A673 (cell line): ENCODE measurements at regions not wholly inside any gene's neighbourhood (a gene's known extent, or its start where the extent isn't known, plus 50 kb on each side); places are given as distances from the start of the nearest gene placed in this dataset.

Experiments used
- BruUV-seq: library from RNA; stranded (reverse); fragments of 400-500 nt; replicated peaks from 2 replicates; lab custom pipeline; 2021; lab: Mats Ljungman, UMichigan
- CTCF ChIA-PET: fragments of 300-600 bp; sonication (Branson Sonifier 250); formaldehyde crosslinking; loops from one replicate; lab custom pipeline; 2022; ENCODE audit warnings: antibody characterized with exemption; lab: Charles Lee
- POLR2A ChIA-PET: fragments of 300-600 bp; sonication (Branson Sonifier 250); formaldehyde crosslinking; loops from one replicate; lab custom pipeline; 2022; ENCODE audit warnings: antibody characterized with exemption; ENCODE audit not compliant: low non-redundant PET; lab: Charles Lee
- DNase-seq: peaks from one replicate; pipeline ENCODE4 v3.0.0-alpha.2; 2015; ENCODE audit warnings: low spot score
- H3K27ac ChIP-seq: fragments of 200-600 bp; sonication (generic); 2 replicates; pipeline ENCODE4 v1.5.1; 2016; ENCODE audit warnings: mixed run types, low read depth, mild to moderate bottlenecking, mixed read lengths, antibody characterized with exemption, low read length; ENCODE audit not compliant: poor library complexity, severe bottlenecking
- H3K27me3 ChIP-seq: fragments of 200-600 bp; sonication (generic); replicated peaks from 2 replicates; pipeline ENCODE4 v1.6.1; 2017; ENCODE audit warnings: mixed run types, low read depth, mild to moderate bottlenecking, mixed read lengths, antibody characterized with exemption, low read length; ENCODE audit not compliant: insufficient read depth, poor library complexity
- H3K36me3 ChIP-seq: fragments of 200-600 bp; sonication (generic); 2 replicates; pipeline ENCODE4 v1.6.1; 2016; ENCODE audit warnings: mixed run types, mild to moderate bottlenecking, mixed read lengths, antibody characterized with exemption, low read length; ENCODE audit not compliant: insufficient read depth, poor library complexity, severe bottlenecking
- H3K4me1 ChIP-seq: fragments of 200-600 bp; sonication (generic); 2 replicates; pipeline ENCODE4 v1.6.1; 2017; ENCODE audit warnings: mixed run types, mild to moderate bottlenecking, mixed read lengths, antibody characterized with exemption, low read length; ENCODE audit not compliant: insufficient read depth, poor library complexity, severe bottlenecking
- H3K4me3 ChIP-seq: fragments of 200-600 bp; sonication (generic); 2 replicates; pipeline ENCODE4 v1.5.1; 2016; ENCODE audit warnings: low read depth, mixed run types, mild to moderate bottlenecking, mixed read lengths, low read length; ENCODE audit not compliant: poor library complexity, severe bottlenecking
- H3K9me3 ChIP-seq: fragments of 200-600 bp; sonication (generic); 2 replicates; pipeline ENCODE4 v1.6.1; 2016; ENCODE audit warnings: mixed run types, low read depth, mild to moderate bottlenecking, mixed read lengths, antibody characterized with exemption, low read length; ENCODE audit not compliant: poor library complexity, severe bottlenecking
- CTCF ChIP-seq: fragments of 300-800, 200-600 bp; sonication (generic); conservative IDR thresholded peaks from 2 replicates; pipeline ENCODE4 v1.5.1; 2017; ENCODE audit warnings: low read depth, mild to moderate bottlenecking, antibody characterized with exemption, low read length, moderate library complexity, mixed read lengths
- EZH2 ChIP-seq: fragments of 200-600 bp; sonication (generic); IDR thresholded peaks from 2 replicates; pipeline ENCODE4 v1.6.1; 2017; ENCODE audit warnings: borderline replicate concordance, low read depth, mild to moderate bottlenecking, mixed read lengths, antibody characterized with exemption, low read length; ENCODE audit not compliant: poor library complexity, severe bottlenecking
- intact Hi-C: fragments of 100-400 bp; cut with micrococcal nuclease; formaldehyde crosslinking; loops from one replicate; pipeline ENCODE4 v1.10.0; 2022; ENCODE audit not compliant: unreplicated experiment

GRCh38 chr2:16368328-16368727, 297.3 kb downstream of the CYRIA start:
- no TSS peak for BruUV-seq
- Histone ChIP-seq H3K27ac (no peak overlapping the region), H3K4me3 (no peak overlapping the region), H3K4me1 (no peaks in the 10 kb centered on the region), H3K9me3 (no peaks in the 10 kb centered on the region), H3K27me3 (peaks cover 23% of the 10 kb centered on the region), H3K36me3 (no peaks in the 10 kb centered on the region)
- TF ChIP-seq CTCF (no peak), EZH2 (no peak)
- CTCF ChIA-PET, result interaction anchor here (0.5 kb wide), 1 partner anchor 20 kb away, joined by 5 read pairs; no protein-coding TSS in a partner anchor
- POLR2A ChIA-PET, result no interaction called here
- intact Hi-C loops, result no loop called here
- no peak for DNase-seq

GRCh38 chr2:16365366-16365765, 300.3 kb downstream of the CYRIA start:
- H3K4me1 ChIP-seq, result no peaks in the 10 kb centered on the region
- ChIA-PET CTCF (no interaction called here), POLR2A (no interaction called here)
- no TSS peak for BruUV-seq
- no peak overlapping the region for H3K27ac ChIP-seq
- no peaks in the 10 kb centered on the region for H3K36me3 ChIP-seq
- intact Hi-C loops, result no loop called here
- no peak for TF ChIP-seq EZH2
- no peak for TF ChIP-seq CTCF
- no peak for DNase-seq
- no peaks in the 10 kb centered on the region for H3K9me3 ChIP-seq
- H3K4me3 ChIP-seq, result no peak overlapping the region
- peaks cover 18% of the 10 kb centered on the region for H3K27me3 ChIP-seq

GRCh38 chr2:16363581-16363980, 302.1 kb downstream of the CYRIA start:
- Histone ChIP-seq H3K4me1 (no peaks in the 10 kb centered on the region), H3K27me3 (peaks cover 18% of the 10 kb centered on the region), H3K36me3 (no peaks in the 10 kb centered on the region), H3K9me3 (no peaks in the 10 kb centered on the region), H3K4me3 (no peak overlapping the region), H3K27ac (no peak overlapping the region)
- POLR2A ChIA-PET, result interaction anchor here (0.6 kb wide), 1 partner anchor 155 kb away, joined by 3 read pairs; no protein-coding TSS in a partner anchor
- CTCF ChIA-PET, result no interaction called here
- intact Hi-C loops, result no loop called here
- TF ChIP-seq CTCF, result no peak
- DNase-seq, result no peak
- BruUV-seq, result no TSS peak
